Ishikawa (cell line): ENCODE measurements at regions not wholly inside any gene's neighbourhood (a gene's known extent, or its start where the extent isn't known, plus 50 kb on each side); places are given as distances from the start of the nearest gene placed in this dataset.

Source experiments
- CEBPB ChIP-seq: IDR thresholded peaks from 2 replicates; pipeline ENCODE4 v1.6.1; 2012
- CREB1 ChIP-seq: IDR thresholded peaks from 2 replicates; pipeline ENCODE4 v1.6.1; 2012; ENCODE audit warnings: low read depth
- EGR1 ChIP-seq: IDR thresholded peaks from 2 replicates; pipeline ENCODE4 v1.6.1; 2012
- EP300 ChIP-seq: IDR thresholded peaks from 2 replicates; pipeline ENCODE4 v1.6.1; 2012; ENCODE audit warnings: borderline replicate concordance
- FOXM1 ChIP-seq: IDR thresholded peaks from 2 replicates; pipeline ENCODE4 v1.6.1; 2012; ENCODE audit warnings: low read depth, borderline replicate concordance
- NFIC ChIP-seq: IDR thresholded peaks from 2 replicates; pipeline ENCODE4 v1.6.1; 2012
- RAD21 ChIP-seq: IDR thresholded peaks from 2 replicates; pipeline ENCODE4 v1.6.1; 2012; ENCODE audit warnings: low read depth
- REST ChIP-seq: IDR thresholded peaks from 2 replicates; pipeline ENCODE4 v1.6.1; 2012; ENCODE audit warnings: low read depth, mild to moderate bottlenecking
- TAF1 ChIP-seq: IDR thresholded peaks from 2 replicates; pipeline ENCODE4 v1.6.1; 2012; ENCODE audit warnings: low read depth, mild to moderate bottlenecking
- TCF12 ChIP-seq: IDR thresholded peaks from 2 replicates; pipeline ENCODE4 v1.6.1; 2012; ENCODE audit warnings: low read depth
- TEAD4 ChIP-seq: IDR thresholded peaks from 2 replicates; pipeline ENCODE4 v1.6.1; 2012
- USF1 ChIP-seq: IDR thresholded peaks from 2 replicates; pipeline ENCODE4 v1.6.1; 2012
- YY1 ChIP-seq: IDR thresholded peaks from 2 replicates; pipeline ENCODE4 v1.6.1; 2012; ENCODE audit warnings: low read depth
- TF ChIP-seq, protein P1 (sequence below): IDR thresholded peaks from 2 replicates; pipeline ENCODE4 v1.6.1; 2012

- TF ChIP-seq CEBPB (no peak), YY1 (no peak), EP300 (no peak), CREB1 (no peak), TCF12 (no peak), NFIC (no peak), TAF1 (no peak), FOXM1 (no peak), USF1 (no peak), RAD21 (no peak), TEAD4 (no peak), REST (no peak), EGR1 (no peak)
- TF ChIP-seq, protein P1, sequence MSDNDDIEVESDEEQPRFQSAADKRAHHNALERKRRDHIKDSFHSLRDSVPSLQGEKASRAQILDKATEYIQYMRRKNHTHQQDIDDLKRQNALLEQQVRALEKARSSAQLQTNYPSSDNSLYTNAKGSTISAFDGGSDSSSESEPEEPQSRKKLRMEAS: no peak
These were observed 51.4 kb upstream of the OLFM1 start for GRCh38 chr9:135035781-135036760.
